NB4 (cell line): ENCODE measurements at regions not wholly inside any gene's neighbourhood (a gene's known extent, or its start where the extent isn't known, plus 50 kb on each side); places are given as distances from the start of the nearest gene placed in this dataset.

Source experiments
- CTCF ChIP-seq: IDR thresholded peaks from one replicate; pipeline ENCODE4 v1.5.1; 2012; ENCODE audit warnings: low read depth, low read length
- MAX ChIP-seq: IDR thresholded peaks from 2 replicates; pipeline ENCODE4 v1.6.1; 2011; ENCODE audit warnings: low read depth, low read length
- MYC ChIP-seq: IDR thresholded peaks from 2 replicates; pipeline ENCODE4 v1.6.1; 2011; ENCODE audit warnings: low read depth, low read length
- POLR2A ChIP-seq: IDR thresholded peaks from 2 replicates; pipeline ENCODE4 v1.6.1; 2011; ENCODE audit warnings: mild to moderate bottlenecking; ENCODE audit not compliant: insufficient read length; ENCODE audit errors: extremely low read depth

GRCh38 chr3:59408047-59408624 lies 358.3 kb upstream of the CFAP20DC start:
- no peak for TF ChIP-seq CTCF
- TF ChIP-seq MAX: no peak
- no peak for TF ChIP-seq MYC
- no peak for TF ChIP-seq POLR2A
